Neural progenitor cell (in vitro differentiated cells): ENCODE measurements at regions not wholly inside any gene's neighbourhood (a gene's known extent, or its start where the extent isn't known, plus 50 kb on each side); places are given as distances from the start of the nearest gene placed in this dataset.

ENCODE experiments used
- CTCF ChIP-seq: fragments of 200-600 bp; sonication (generic); IDR thresholded peaks from 2 replicates; pipeline ENCODE4 v1.5.1; 2017; ENCODE audit warnings: antibody characterized with exemption, mild to moderate bottlenecking
- EZH2phosphoT487 ChIP-seq: fragments of 200-600 bp; sonication (generic); IDR thresholded peaks from 2 replicates; pipeline ENCODE4 v1.6.1; 2017; ENCODE audit warnings: antibody characterized with exemption

DNA sequence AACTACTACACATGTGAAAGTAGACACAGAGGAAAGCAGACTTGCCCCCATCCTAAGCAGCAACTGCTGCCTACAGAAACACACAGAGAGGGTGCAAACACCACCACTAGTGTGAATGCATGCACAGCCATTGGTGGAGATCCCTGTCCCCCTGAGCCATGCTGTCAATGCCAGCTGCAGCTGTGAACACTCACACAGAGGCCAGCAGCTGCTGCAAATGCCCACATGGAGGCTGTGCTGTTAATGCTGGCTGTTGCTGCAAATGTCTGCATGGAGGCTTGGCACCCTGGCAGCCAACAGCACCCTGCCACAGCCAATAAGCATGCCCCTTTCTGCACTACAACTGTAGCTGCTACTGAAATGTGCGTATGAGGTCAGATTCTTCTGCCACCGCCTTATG is 355.0 kb downstream of the LNPK start:
- no peak for TF ChIP-seq CTCF
- TF ChIP-seq EZH2phosphoT487 = no peak
